ENCODE measurements at regions not wholly inside any gene's neighbourhood (a gene's known extent, or its start where the extent isn't known, plus 50 kb on each side); places are given as distances from the start of the nearest gene placed in this dataset.
"Not testable (repeated sequence)": the region's sequence is repeated elsewhere in the genome, so short reads cannot be mapped to it uniquely, and the experiment has no call there.

GRCh38 chr16:26396511-26397235 lies 670.1 kb upstream of the C16orf82 start:
- DNase-seq (ENCODE audit: low read depth in 2 of 2): no peak
- no peak for TF ChIP-seq CTCF (IDR thresholded peaks at IDR 0.05; ENCODE audit: low read depth, low read length)
- H3K4me3 ChIP-seq (replicated peaks in 1 of 2; ENCODE audit: low read depth in 2 of 2, low read length in 2 of 2): no peak overlapping the region

GRCh38 chr16:26413780-26414179 lies 652.9 kb upstream of the C16orf82 start:
- no peak for DNase-seq (ENCODE audit: low read depth in 2 of 2)
- no peak for TF ChIP-seq CTCF (IDR thresholded peaks at IDR 0.05; ENCODE audit: low read depth, low read length)
- no peak overlapping the region for H3K4me3 ChIP-seq (replicated peaks in 1 of 2; ENCODE audit: low read depth in 2 of 2, low read length in 2 of 2)

- H3K4me3 ChIP-seq (replicated peaks in 1 of 2; ENCODE audit: low read depth in 2 of 2, low read length in 2 of 2); DNase-seq (ENCODE audit: low read depth in 2 of 2): not testable (repeated sequence)
Observed at GRCh38 chr16:26419458-26419857, 647.3 kb upstream of the C16orf82 start.

GRCh38 chr16:26430618-26431017 lies 636.1 kb upstream of the C16orf82 start:
- TF ChIP-seq CTCF (IDR thresholded peaks at IDR 0.05; ENCODE audit: low read depth, low read length): no peak
- DNase-seq (ENCODE audit: low read depth in 2 of 2): no peak

GRCh38 chr16:26433807-26434206 lies 632.9 kb upstream of the C16orf82 start:
- H3K4me3 ChIP-seq (replicated peaks in 1 of 2; ENCODE audit: low read depth in 2 of 2, low read length in 2 of 2): no peak overlapping the region
- TF ChIP-seq CTCF (IDR thresholded peaks at IDR 0.05; ENCODE audit: low read depth, low read length): no peak
- DNase-seq (ENCODE audit: low read depth in 2 of 2): no peak

More at GRCh38 chr16:26430618-26431017, 636.1 kb upstream of the C16orf82 start:
- no peak overlapping the region for H3K4me3 ChIP-seq (replicated peaks in 1 of 2; ENCODE audit: low read depth in 2 of 2, low read length in 2 of 2)

GRCh38 chr16:26441178-26441577 lies 625.5 kb upstream of the C16orf82 start:
- TF ChIP-seq CTCF (IDR thresholded peaks at IDR 0.05; ENCODE audit: low read depth, low read length): no peak
- no peak overlapping the region for H3K4me3 ChIP-seq (replicated peaks in 1 of 2; ENCODE audit: low read depth in 2 of 2, low read length in 2 of 2)
- DNase-seq (ENCODE audit: low read depth in 2 of 2): no peak

GRCh38 chr16:26442321-26442720 lies 624.4 kb upstream of the C16orf82 start:
- no peak overlapping the region for H3K4me3 ChIP-seq (replicated peaks in 1 of 2; ENCODE audit: low read depth in 2 of 2, low read length in 2 of 2)
- no peak for TF ChIP-seq CTCF (IDR thresholded peaks at IDR 0.05; ENCODE audit: low read depth, low read length)
- no peak for DNase-seq (ENCODE audit: low read depth in 2 of 2)

All from cardiac fibroblast (primary cell).